ENCODE measurements at regions not wholly inside any gene's neighbourhood (a gene's known extent, or its start where the extent isn't known, plus 50 kb on each side); places are given as distances from the start of the nearest gene placed in this dataset.

- no peak for TF ChIP-seq CTCF (conservative IDR thresholded peaks at IDR 0.05; ENCODE audit: low read depth, low read length)
- no peak for TF ChIP-seq EZH2 (IDR thresholded peaks at IDR 0.05; ENCODE audit: borderline replicate concordance, low read depth, low read length, poor library complexity, severe bottlenecking)
Observed at GRCh38 chr13:53781941-53782340, 753.3 kb downstream of the OLFM4 start.

Data from A673 (cell line).